ENCODE measurements at regions not wholly inside any gene's neighbourhood (a gene's known extent, or its start where the extent isn't known, plus 50 kb on each side); places are given as distances from the start of the nearest gene placed in this dataset.

DNA sequence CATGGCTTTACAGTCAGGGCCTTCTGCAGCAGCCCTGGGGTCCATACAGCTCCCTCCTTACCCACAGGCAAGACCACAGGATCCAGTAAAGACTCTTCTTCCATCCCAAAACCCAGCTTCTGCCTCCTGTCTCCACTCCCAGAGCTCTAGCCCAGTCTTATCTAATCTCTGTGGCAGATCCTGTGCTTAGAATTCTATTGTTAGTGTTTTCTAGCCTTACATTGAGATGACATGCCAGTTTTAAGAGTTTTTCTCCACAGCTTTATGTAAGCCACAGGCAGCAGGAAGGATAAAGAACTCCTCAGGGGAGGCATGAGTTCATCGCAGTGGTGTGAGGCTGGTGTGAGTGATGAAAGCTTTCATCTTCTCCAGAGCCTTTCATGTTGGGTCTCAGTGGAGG lies 129.1 kb downstream of the RCHY1 start:
- H3K4me1 ChIP-seq: no peaks in the 10 kb centered on the region
- no peaks in the 10 kb centered on the region for H3K36me3 ChIP-seq
- H3K4me3 ChIP-seq: no peak overlapping the region
- DNase-seq (no peak), ATAC-seq (no peak)
- no peak overlapping the region for H3K27ac ChIP-seq
- WGBS, 4 donors: 0 to 40% (median 25%) methylated on average over 1 of the region's 1 CpG
- no peak for TF ChIP-seq POLR2A (IDR thresholded peaks at IDR 0.05)
- TF ChIP-seq, protein P1, sequence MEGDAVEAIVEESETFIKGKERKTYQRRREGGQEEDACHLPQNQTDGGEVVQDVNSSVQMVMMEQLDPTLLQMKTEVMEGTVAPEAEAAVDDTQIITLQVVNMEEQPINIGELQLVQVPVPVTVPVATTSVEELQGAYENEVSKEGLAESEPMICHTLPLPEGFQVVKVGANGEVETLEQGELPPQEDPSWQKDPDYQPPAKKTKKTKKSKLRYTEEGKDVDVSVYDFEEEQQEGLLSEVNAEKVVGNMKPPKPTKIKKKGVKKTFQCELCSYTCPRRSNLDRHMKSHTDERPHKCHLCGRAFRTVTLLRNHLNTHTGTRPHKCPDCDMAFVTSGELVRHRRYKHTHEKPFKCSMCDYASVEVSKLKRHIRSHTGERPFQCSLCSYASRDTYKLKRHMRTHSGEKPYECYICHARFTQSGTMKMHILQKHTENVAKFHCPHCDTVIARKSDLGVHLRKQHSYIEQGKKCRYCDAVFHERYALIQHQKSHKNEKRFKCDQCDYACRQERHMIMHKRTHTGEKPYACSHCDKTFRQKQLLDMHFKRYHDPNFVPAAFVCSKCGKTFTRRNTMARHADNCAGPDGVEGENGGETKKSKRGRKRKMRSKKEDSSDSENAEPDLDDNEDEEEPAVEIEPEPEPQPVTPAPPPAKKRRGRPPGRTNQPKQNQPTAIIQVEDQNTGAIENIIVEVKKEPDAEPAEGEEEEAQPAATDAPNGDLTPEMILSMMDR (IDR thresholded peaks at IDR 0.05): no peak
- intact Hi-C loops (cut with DNase I): no loop called here
- H3K9me3 ChIP-seq: peaks cover 0 to 10% (median 0%) of the 10 kb centered on the region in 12 donors
- H3K27me3 ChIP-seq: no peaks in the 10 kb centered on the region

DNA sequence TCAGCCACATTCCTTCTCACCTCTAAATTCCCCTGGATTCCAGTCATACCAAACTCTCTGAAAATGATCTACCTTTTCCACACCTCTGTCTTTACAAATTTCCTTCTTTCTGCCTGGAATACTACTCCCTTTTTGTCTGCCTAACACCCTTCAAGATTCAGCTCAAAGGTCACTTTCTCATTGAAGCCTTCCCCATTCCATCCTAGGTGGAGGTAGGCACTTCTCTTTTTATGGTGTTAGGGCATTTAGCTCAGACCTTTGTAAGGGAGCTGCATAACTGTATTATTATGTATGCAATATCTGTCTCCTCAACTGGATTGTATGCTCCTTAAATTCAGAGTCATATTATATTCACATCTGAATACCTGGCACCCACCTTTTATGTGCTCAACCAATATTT lies 137.7 kb downstream of the RCHY1 start:
- no peak for DNase-seq
- no peak for ATAC-seq
- peaks cover 0 to 13% (median 0%) of the 10 kb centered on the region in 12 donors for H3K9me3 ChIP-seq
- intact Hi-C loops (cut with DNase I): no loop called here
- no peaks in the 10 kb centered on the region for H3K4me1 ChIP-seq
- TF ChIP-seq, protein P1 (IDR thresholded peaks at IDR 0.05): no peak
- TF ChIP-seq POLR2A (IDR thresholded peaks at IDR 0.05): no peak
- no peaks in the 10 kb centered on the region for H3K27me3 ChIP-seq
- H3K4me3 ChIP-seq: no peak overlapping the region
- no peak overlapping the region for H3K27ac ChIP-seq
- no peaks in the 10 kb centered on the region for H3K36me3 ChIP-seq

DNA sequence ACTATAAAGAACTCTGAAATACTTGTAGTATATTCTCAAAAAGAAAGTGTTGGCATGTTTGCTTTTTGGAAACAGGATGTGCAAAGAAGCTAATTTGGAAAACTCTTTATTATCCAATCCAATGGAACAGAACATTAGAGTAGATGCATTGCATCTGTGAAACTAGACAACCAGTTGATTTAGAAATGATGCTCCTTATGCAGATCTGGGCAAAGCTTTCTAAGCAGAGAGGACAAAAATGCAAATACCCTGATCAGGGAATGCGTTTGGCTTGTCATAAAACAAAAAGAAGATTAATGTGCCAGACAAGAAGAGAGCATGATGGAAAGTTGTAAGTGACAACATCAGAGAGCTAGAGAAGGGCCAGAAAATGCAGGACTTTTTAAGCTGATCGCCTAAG lies 142.3 kb downstream of the RCHY1 start:
- intact Hi-C loops (cut with DNase I): no loop called here
- no peaks in the 10 kb centered on the region for H3K27me3 ChIP-seq
- ATAC-seq (no peak), DNase-seq (no peak)
- H3K9me3 ChIP-seq: no peaks in the 10 kb centered on the region
- no peak for TF ChIP-seq POLR2A (IDR thresholded peaks at IDR 0.05)
- TF ChIP-seq, protein P1 (IDR thresholded peaks at IDR 0.05): no peak
- no peak overlapping the region for H3K4me3 ChIP-seq
- WGBS, 4 donors: 71 to 79% (median 73%) methylated on average over 2 of the region's 2 CpGs
- H3K27ac ChIP-seq: no peak overlapping the region
- no peaks in the 10 kb centered on the region for H3K4me1 ChIP-seq
- no peaks in the 10 kb centered on the region for H3K36me3 ChIP-seq

DNA sequence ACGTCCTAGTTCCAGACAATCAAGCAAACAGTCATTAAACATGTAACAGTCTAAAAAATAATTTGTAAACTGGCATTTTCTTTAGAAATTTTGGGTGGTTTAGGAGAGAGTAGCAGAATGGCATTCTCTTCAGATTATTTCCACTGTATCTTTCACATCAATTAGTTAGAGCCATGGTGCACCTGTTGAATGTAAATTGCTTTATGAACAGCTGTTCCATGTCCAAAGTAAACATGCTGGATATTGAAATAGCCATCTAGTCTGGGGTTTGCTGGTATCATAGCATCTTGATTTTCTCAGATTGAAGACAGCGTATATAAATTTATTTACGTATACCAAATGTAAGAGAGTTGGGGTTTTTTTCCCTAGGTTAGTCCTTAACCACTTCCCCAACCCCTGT lies 143.6 kb downstream of the RCHY1 start:
- H3K36me3 ChIP-seq: no peaks in the 10 kb centered on the region
- DNase-seq (no peak), ATAC-seq (no peak)
- no peak overlapping the region for H3K4me3 ChIP-seq
- no peaks in the 10 kb centered on the region for H3K27me3 ChIP-seq
- TF ChIP-seq POLR2A (IDR thresholded peaks at IDR 0.05): no peak
- TF ChIP-seq, protein P1 (IDR thresholded peaks at IDR 0.05): no peak
- H3K9me3 ChIP-seq: no peaks in the 10 kb centered on the region
- WGBS, 4 donors: 78 to 87% (median 83%) methylated on average over 3 of the region's 3 CpGs
- no peak overlapping the region for H3K27ac ChIP-seq
- intact Hi-C loops (cut with DNase I): no loop called here
- no peaks in the 10 kb centered on the region for H3K4me1 ChIP-seq

Measured in heart left ventricle (tissue), 16 donors.